ENCODE measurements at regions not wholly inside any gene's neighbourhood (a gene's known extent, or its start where the extent isn't known, plus 50 kb on each side); places are given as distances from the start of the nearest gene placed in this dataset.

DNA sequence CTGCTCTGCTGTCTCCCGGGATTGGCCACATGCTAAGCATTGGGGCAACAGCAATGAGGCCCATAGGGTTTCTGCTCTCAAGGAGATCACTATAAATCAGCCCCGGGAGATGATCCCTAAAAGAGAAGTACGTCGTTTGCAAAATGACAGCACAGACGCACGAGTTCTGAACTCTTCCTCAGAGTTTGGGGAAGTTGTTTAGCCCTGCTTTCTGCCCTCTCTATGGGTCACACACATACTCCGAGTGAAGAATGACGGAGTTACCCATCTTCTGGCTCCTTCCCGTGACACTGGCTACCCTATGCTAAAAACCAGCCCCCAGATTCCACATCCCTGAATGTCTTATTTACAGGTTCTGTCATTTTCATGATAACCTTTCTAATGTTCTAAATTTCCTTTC is 258.0 kb upstream of the PLEKHG7 start:
- TF ChIP-seq POLR2A (IDR thresholded peaks at IDR 0.05; ENCODE audit: low read depth, low read length) (no peak; the same call in 1 of the 2 replicates), TAF1 (IDR thresholded peaks at IDR 0.05; ENCODE audit: borderline replicate concordance, low read depth, low read length) (peak; percentile 39; the same call in 1 of the 2 replicates), POLR2AphosphoS5 (IDR thresholded peaks at IDR 0.05; ENCODE audit: low read depth, low read length) (no peak)
